ENCODE measurements at regions not wholly inside any gene's neighbourhood (a gene's known extent, or its start where the extent isn't known, plus 50 kb on each side); places are given as distances from the start of the nearest gene placed in this dataset.

DNA sequence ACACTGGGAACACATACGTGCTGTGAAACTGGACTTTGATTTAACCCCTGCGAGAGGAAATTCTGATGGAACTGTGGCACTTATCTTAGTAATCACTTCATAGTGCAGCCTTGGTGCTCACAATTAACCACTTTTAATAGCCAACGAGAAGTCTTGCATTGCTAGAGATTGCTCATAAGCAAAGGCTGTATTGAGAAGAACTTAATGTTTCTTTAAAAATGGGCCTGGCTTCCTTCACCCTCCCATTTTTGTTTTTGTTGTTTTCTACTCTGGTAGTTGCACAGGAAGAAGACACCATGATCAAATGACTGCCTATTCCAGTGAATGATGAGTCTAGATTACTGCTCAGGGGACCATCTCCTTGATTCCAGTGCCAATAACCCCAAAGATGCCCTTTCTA is 52.5 kb upstream of the NKAP start:
- H3K4me3 ChIP-seq, result no peak overlapping the region
- intact Hi-C loops (cut with DNase I), result no loop called here
- no peaks in the 10 kb centered on the region for H3K9me3 ChIP-seq
- H3K4me1 ChIP-seq, result no peaks in the 10 kb centered on the region
- no peak overlapping the region for H3K27ac ChIP-seq
- H3K36me3 ChIP-seq, result no peaks in the 10 kb centered on the region
- TF ChIP-seq, protein P1, sequence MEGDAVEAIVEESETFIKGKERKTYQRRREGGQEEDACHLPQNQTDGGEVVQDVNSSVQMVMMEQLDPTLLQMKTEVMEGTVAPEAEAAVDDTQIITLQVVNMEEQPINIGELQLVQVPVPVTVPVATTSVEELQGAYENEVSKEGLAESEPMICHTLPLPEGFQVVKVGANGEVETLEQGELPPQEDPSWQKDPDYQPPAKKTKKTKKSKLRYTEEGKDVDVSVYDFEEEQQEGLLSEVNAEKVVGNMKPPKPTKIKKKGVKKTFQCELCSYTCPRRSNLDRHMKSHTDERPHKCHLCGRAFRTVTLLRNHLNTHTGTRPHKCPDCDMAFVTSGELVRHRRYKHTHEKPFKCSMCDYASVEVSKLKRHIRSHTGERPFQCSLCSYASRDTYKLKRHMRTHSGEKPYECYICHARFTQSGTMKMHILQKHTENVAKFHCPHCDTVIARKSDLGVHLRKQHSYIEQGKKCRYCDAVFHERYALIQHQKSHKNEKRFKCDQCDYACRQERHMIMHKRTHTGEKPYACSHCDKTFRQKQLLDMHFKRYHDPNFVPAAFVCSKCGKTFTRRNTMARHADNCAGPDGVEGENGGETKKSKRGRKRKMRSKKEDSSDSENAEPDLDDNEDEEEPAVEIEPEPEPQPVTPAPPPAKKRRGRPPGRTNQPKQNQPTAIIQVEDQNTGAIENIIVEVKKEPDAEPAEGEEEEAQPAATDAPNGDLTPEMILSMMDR (IDR thresholded peaks at IDR 0.05), result no peak
- DNase-seq (ENCODE audit: low spot score in 2 of 2), result no peak
- H3K27me3 ChIP-seq, result no peaks in the 10 kb centered on the region
